GM23248 (cell line): ENCODE measurements at regions not wholly inside any gene's neighbourhood (a gene's known extent, or its start where the extent isn't known, plus 50 kb on each side); places are given as distances from the start of the nearest gene placed in this dataset.

Experiments used
- EZH2 ChIP-seq: fragments of 200-600 bp; sonication (generic); IDR thresholded peaks from 2 replicates; pipeline ENCODE4 v1.6.1; 2018; ENCODE audit warnings: antibody characterized with exemption, mild to moderate bottlenecking; ENCODE audit not compliant: insufficient read depth, poor library complexity, severe bottlenecking
- EZH2phosphoT487 ChIP-seq: fragments of 200-600 bp; sonication (generic); IDR thresholded peaks from 2 replicates; pipeline ENCODE4 v1.6.1; 2018; ENCODE audit warnings: antibody characterized with exemption, moderate library complexity, mild to moderate bottlenecking, low read depth; ENCODE audit not compliant: insufficient read depth

DNA sequence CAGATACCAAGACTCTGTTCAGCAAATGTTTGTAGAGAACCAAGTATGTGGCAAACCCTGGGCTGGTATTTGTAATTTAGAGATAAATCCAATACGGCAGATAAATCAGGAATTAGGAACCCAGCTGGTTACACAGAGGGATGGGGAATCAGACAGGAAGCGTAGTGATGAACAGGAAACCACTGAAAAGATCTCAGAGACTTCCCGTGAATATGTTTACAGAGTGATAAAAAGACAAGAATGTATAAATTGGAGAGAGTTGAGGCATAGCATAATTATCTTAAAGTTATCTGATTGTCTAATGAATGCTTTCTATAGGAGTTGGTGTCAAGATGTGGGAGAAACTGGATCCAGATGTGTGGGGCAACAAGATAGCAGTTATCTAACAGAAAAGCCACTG is 246.6 kb upstream of the SMARCA2 start:
- TF ChIP-seq EZH2 (no peak), EZH2phosphoT487 (no peak)
